22Rv1 (cell line): ENCODE measurements at regions not wholly inside any gene's neighbourhood (a gene's known extent, or its start where the extent isn't known, plus 50 kb on each side); places are given as distances from the start of the nearest gene placed in this dataset.

Source experiments
- CTCF ChIP-seq: fragments of 450-650 bp; IDR thresholded peaks from 2 replicates; pipeline ENCODE4 v1.5.1; 2017; ENCODE audit warnings: mild to moderate bottlenecking
- ZFX ChIP-seq: fragments of 450-650 bp; IDR thresholded peaks from 2 replicates; pipeline ENCODE4 v1.6.1; 2017; ENCODE audit warnings: antibody characterized with exemption, borderline replicate concordance

GRCh38 chr12:66900616-66901015 is 221.7 kb upstream of the GRIP1 start:
- TF ChIP-seq CTCF (no peak), ZFX (no peak)
